Stimulated activated CD8-positive, alpha-beta memory T cell treated with anti-CD3 and anti-CD28 coated beads, Interleukin-2, amount 100 ng/mL, for 1 hour (primary cell): ENCODE measurements at regions not wholly inside any gene's neighbourhood (a gene's known extent, or its start where the extent isn't known, plus 50 kb on each side); places are given as distances from the start of the nearest gene placed in this dataset.

Source experiments
- DNase-seq, 2 donors: peaks; one replicate each; pipeline ENCODE4 v3.0.0-alpha.2; 2020; ENCODE audit warnings: low read depth in 2 of 2

DNA sequence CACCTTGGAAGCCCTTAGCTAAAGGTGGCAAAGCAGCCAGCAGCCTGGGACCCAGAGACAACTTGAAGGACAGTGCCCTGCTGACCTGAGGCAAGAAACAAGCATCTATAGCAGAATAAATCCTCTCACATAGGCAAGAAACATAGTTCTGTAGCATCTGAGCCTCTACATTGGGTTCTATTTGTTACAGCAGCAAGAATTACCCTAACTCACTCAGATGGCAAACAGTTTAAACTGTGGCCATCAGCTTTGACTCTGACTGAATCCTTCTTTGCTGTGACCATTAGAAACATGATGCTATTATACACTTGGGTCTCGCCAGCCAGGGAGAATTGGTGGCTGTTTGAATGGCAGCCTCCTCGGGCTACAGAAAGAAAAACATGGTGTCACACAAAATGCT is 53.1 kb upstream of the CCL1 start:
- DNase-seq: no peak

- no peak for DNase-seq
Measured at GRCh38 chr17:34414339-34414738, 51.3 kb upstream of the CCL1 start.

DNA sequence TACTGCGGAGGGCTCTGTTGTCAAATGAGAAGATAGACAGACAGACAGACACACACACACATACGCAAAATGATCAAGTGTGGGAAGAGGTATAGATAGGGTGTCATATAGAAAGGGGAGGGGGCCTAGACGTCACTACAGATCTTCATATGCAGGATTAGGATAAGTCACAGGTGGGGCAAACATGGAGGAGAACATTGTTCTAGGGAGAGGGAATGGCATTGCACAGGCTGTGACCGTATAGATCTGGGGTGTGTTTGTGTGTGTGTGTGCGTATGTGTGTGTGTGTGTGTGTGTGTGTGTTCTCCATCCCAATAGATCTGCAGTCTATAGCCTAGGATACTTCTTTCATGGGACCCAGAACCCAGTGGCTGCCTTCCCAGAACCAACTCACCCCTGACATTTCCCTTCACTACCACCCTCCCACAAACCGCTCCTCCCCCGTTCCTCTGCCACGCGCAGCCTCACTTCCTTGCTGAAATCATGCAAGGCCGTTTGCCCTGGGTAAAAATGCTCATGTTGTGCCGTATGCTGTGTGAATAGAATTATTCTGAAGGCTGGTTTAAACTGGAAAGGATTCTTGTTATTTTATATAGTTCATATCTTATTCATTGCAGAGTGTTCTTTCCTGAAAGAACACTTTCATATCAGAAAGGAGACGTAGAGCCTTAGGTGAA is 50.5 kb upstream of the CCL1 start:
- no peak for DNase-seq

DNA sequence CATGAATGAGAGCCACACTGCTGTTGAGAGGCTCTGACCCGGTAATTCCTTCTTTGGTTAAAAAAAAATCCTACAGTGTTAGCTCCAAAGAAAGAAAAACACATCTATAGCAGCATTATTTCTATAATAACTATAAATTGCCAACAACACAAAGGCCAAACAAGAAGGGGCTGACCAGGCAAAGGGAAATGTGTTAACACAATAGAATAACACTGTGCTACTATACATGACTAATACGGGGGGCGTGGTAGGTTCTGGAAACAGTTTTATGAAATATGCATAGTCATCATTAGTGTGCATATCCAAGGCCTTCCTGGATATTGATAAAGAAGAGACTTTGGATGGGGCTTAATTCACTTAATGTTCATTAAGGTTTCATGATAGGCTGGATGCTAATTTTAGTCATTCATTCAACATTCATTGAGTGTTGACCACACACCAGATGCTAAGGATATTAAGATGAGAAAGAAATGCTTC is 50.0 kb upstream of the CCL1 start:
- no peak for DNase-seq
